Fibroblast of villous mesenchyme (primary cell): ENCODE measurements at regions not wholly inside any gene's neighbourhood (a gene's known extent, or its start where the extent isn't known, plus 50 kb on each side); places are given as distances from the start of the nearest gene placed in this dataset.

Experiments
- DNase-seq: peaks from one replicate; pipeline ENCODE4 v3.0.0-alpha.2; 2010; ENCODE audit warnings: low read depth
- H3K4me3 ChIP-seq: 2 replicates; pipeline ENCODE4 v1.5.1; 2011; ENCODE audit warnings: low read depth, mild to moderate bottlenecking, low read length
- CTCF ChIP-seq: IDR thresholded peaks from 2 replicates; pipeline ENCODE4 v1.5.1; 2012; ENCODE audit warnings: low read depth, mild to moderate bottlenecking, low read length; ENCODE audit not compliant: insufficient read depth

GRCh38 chr5:66234241-66234640 lies 90.1 kb downstream of the SREK1 start:
- no peak for TF ChIP-seq CTCF
- no peak overlapping the region for H3K4me3 ChIP-seq
- DNase-seq: no peak

- no peak overlapping the region for H3K4me3 ChIP-seq
- no peak for TF ChIP-seq CTCF
- no peak for DNase-seq
Observed at GRCh38 chr5:66238435-66238834, 94.3 kb downstream of the SREK1 start.

GRCh38 chr5:66239034-66239433 lies 94.9 kb downstream of the SREK1 start:
- DNase-seq: peak; percentile 5
- TF ChIP-seq CTCF: peak; percentile 25
- no peak overlapping the region for H3K4me3 ChIP-seq

- no peak for TF ChIP-seq CTCF
Observed at GRCh38 chr5:66241136-66241825, 97.2 kb downstream of the SREK1 start.

GRCh38 chr5:66242050-66242715 lies 98.1 kb downstream of the SREK1 start:
- H3K4me3 ChIP-seq: no peak overlapping the region
- no peak for DNase-seq
- no peak for TF ChIP-seq CTCF

More at GRCh38 chr5:66241136-66241825, 97.2 kb downstream of the SREK1 start:
- no peak overlapping the region for H3K4me3 ChIP-seq
- DNase-seq: no peak

GRCh38 chr5:66246608-66247007 lies 102.5 kb downstream of the SREK1 start:
- no peak overlapping the region for H3K4me3 ChIP-seq
- no peak for TF ChIP-seq CTCF
- DNase-seq: peak; percentile 28
